ENCODE measurements at regions not wholly inside any gene's neighbourhood (a gene's known extent, or its start where the extent isn't known, plus 50 kb on each side); places are given as distances from the start of the nearest gene placed in this dataset.

DNA sequence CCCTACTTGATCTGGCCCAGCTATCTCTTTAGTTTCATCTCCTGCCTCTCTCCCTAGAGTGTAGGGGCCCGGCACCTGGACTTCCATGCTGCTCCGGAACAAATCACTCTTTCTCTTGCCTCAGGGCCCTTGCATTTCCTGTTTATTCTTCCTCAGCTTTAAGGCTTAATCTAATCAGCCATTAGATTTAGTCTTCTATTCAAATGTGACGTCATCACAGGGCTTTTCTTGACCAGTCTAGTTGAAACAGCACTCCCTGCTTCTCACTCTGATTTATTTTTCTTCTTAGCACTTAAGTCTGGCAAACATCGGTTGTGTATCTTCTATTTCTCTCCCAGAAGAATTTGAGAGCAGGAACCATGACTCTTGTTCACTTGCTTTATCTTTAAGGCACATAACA is 564.1 kb downstream of the EFNB2 start:
- Histone ChIP-seq H3F3A (ENCODE audit: insufficient read depth) (no peaks in the 10 kb centered on the region), H3K4me2 (ENCODE audit: unreplicated experiment) (no peak overlapping the region), H2AFZ (no peak overlapping the region), H3K4me1 (ENCODE audit: insufficient read depth) (no peaks in the 10 kb centered on the region), H3K9me3 (ENCODE audit: low read depth) (no peaks in the 10 kb centered on the region), H3K4me3 (no peak overlapping the region), H3K9ac (no peak overlapping the region), H3K27ac (no peak overlapping the region), H3K9me2 (ENCODE audit: insufficient read depth) (no peaks in the 10 kb centered on the region), H3K79me2 (ENCODE audit: insufficient read depth) (no peaks in the 10 kb centered on the region), H4K20me1 (ENCODE audit: insufficient read depth) (no peaks in the 10 kb centered on the region), H3K27me3 (replicated peaks; ENCODE audit: insufficient read depth) (0 out of 2 replicates have a peak, but pooled peaks cover 4% of the 10 kb centered on the region), H3K36me3 (ENCODE audit: low read depth) (no peaks in the 10 kb centered on the region)
- DNase-seq, result no peak
- in situ Hi-C loops (cut with MboI), result no loop called here
- TF ChIP-seq EZH2phosphoT487 (IDR thresholded peaks at IDR 0.05; ENCODE audit: insufficient read depth, low read depth) (no peak), EZH2 (IDR thresholded peaks at IDR 0.05; ENCODE audit: insufficient read depth, poor library complexity, severe bottlenecking) (no peak)
- WGBS, 2 experiments (ENCODE audit: low coverage in 1 of 2, low lambda C conversion rate in 2 of 2, missing lambda C conversion rate in 2 of 2), result 61 to 64% methylated on average over 4 of the region's 4 CpGs

- no peaks in the 10 kb centered on the region for H3F3A ChIP-seq (ENCODE audit: insufficient read depth)
- 20 to 21% methylated on average over 4 of the region's 4 CpGs for WGBS, 2 experiments (ENCODE audit: low coverage in 1 of 2, low lambda C conversion rate in 2 of 2, missing lambda C conversion rate in 2 of 2)
- no peaks in the 10 kb centered on the region for H3K9me3 ChIP-seq (ENCODE audit: low read depth)
- in situ Hi-C loops (cut with MboI), result no loop called here
- no peak overlapping the region for H3K4me2 ChIP-seq (ENCODE audit: unreplicated experiment)
- H3K27ac ChIP-seq, result no peak overlapping the region
- H3K79me2 ChIP-seq (ENCODE audit: insufficient read depth), result no peaks in the 10 kb centered on the region
- DNase-seq, result no peak
- no peaks in the 10 kb centered on the region for H3K36me3 ChIP-seq (ENCODE audit: low read depth)
- no peak overlapping the region for H3K4me3 ChIP-seq
- H4K20me1 ChIP-seq (ENCODE audit: insufficient read depth), result no peaks in the 10 kb centered on the region
- H3K27me3 ChIP-seq (replicated peaks; ENCODE audit: insufficient read depth), result 0 out of 2 replicates have a peak, but pooled peaks cover 4% of the 10 kb centered on the region
- H2AFZ ChIP-seq, result no peak overlapping the region
- H3K4me1 ChIP-seq (ENCODE audit: insufficient read depth), result no peaks in the 10 kb centered on the region
- no peak for TF ChIP-seq EZH2phosphoT487 (IDR thresholded peaks at IDR 0.05; ENCODE audit: insufficient read depth, low read depth)
- no peak for TF ChIP-seq EZH2 (IDR thresholded peaks at IDR 0.05; ENCODE audit: insufficient read depth, poor library complexity, severe bottlenecking)
- H3K9me2 ChIP-seq (ENCODE audit: insufficient read depth), result no peaks in the 10 kb centered on the region
- H3K9ac ChIP-seq, result no peak overlapping the region
Measured at GRCh38 chr13:105969761-105970160, 565.7 kb downstream of the EFNB2 start.

DNA sequence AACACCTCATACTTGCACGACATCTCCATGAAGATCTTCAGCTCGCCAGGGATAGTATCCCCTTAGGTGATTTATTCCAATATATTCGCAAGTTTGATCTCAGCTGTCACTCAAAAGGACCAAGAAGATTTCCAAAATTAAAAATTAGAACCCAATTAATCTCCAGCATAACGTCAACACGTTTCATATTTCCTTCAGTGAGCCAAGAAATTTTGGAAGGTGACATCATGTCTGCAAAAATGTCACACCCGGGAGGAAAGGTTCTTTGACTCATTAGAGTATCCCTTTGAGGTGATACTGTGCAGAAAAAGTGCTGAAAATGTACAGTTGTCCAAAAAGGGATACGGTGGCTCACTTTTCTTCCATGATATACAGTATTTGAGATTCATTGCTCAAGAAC is 569.6 kb downstream of the EFNB2 start:
- no peak for DNase-seq
- Histone ChIP-seq H3K9me3 (ENCODE audit: low read depth) (no peaks in the 10 kb centered on the region), H3K9me2 (ENCODE audit: insufficient read depth) (no peaks in the 10 kb centered on the region), H3F3A (ENCODE audit: insufficient read depth) (no peaks in the 10 kb centered on the region), H3K4me3 (no peak overlapping the region), H3K27ac (no peak overlapping the region), H3K4me1 (ENCODE audit: insufficient read depth) (no peaks in the 10 kb centered on the region), H3K4me2 (ENCODE audit: unreplicated experiment) (no peak overlapping the region), H3K36me3 (ENCODE audit: low read depth) (no peaks in the 10 kb centered on the region), H4K20me1 (ENCODE audit: insufficient read depth) (no peaks in the 10 kb centered on the region), H3K9ac (no peak overlapping the region), H3K27me3 (replicated peaks; ENCODE audit: insufficient read depth) (no peaks in the 10 kb centered on the region), H3K79me2 (ENCODE audit: insufficient read depth) (no peaks in the 10 kb centered on the region), H2AFZ (no peak overlapping the region)
- 23 to 24% methylated on average over 7 of the region's 7 CpGs for WGBS, 2 experiments (ENCODE audit: low coverage in 1 of 2, low lambda C conversion rate in 2 of 2, missing lambda C conversion rate in 2 of 2)
- in situ Hi-C loops (cut with MboI), result no loop called here
- no peak for TF ChIP-seq EZH2phosphoT487 (IDR thresholded peaks at IDR 0.05; ENCODE audit: insufficient read depth, low read depth)
- TF ChIP-seq EZH2 (IDR thresholded peaks at IDR 0.05; ENCODE audit: insufficient read depth, poor library complexity, severe bottlenecking), result no peak

GRCh38 chr13:105962080-105962479 is 573.4 kb downstream of the EFNB2 start:
- Histone ChIP-seq H3K27me3 (replicated peaks; ENCODE audit: insufficient read depth) (no peaks in the 10 kb centered on the region), H3K79me2 (ENCODE audit: insufficient read depth) (no peaks in the 10 kb centered on the region), H4K20me1 (ENCODE audit: insufficient read depth) (no peaks in the 10 kb centered on the region), H3F3A (ENCODE audit: insufficient read depth) (no peaks in the 10 kb centered on the region), H3K4me1 (ENCODE audit: insufficient read depth) (no peaks in the 10 kb centered on the region), H3K9me2 (ENCODE audit: insufficient read depth) (no peaks in the 10 kb centered on the region), H3K9me3 (ENCODE audit: low read depth) (no peaks in the 10 kb centered on the region), H3K27ac (no peak overlapping the region), H3K4me2 (ENCODE audit: unreplicated experiment) (no peak overlapping the region), H3K36me3 (ENCODE audit: low read depth) (no peaks in the 10 kb centered on the region), H3K4me3 (no peak overlapping the region), H2AFZ (no peak overlapping the region), H3K9ac (no peak overlapping the region)
- WGBS, 2 experiments (ENCODE audit: low coverage in 1 of 2, low lambda C conversion rate in 2 of 2, missing lambda C conversion rate in 2 of 2), result 53 to 55% methylated on average over 7 of the region's 7 CpGs
- TF ChIP-seq EZH2phosphoT487 (IDR thresholded peaks at IDR 0.05; ENCODE audit: insufficient read depth, low read depth) (no peak), EZH2 (IDR thresholded peaks at IDR 0.05; ENCODE audit: insufficient read depth, poor library complexity, severe bottlenecking) (no peak)
- in situ Hi-C loops (cut with MboI), result no loop called here
- DNase-seq, result no peak

GRCh38 chr13:105961438-105961837 is 574.0 kb downstream of the EFNB2 start:
- Histone ChIP-seq H3K36me3 (ENCODE audit: low read depth) (no peaks in the 10 kb centered on the region), H3K9ac (no peak overlapping the region), H3K4me2 (ENCODE audit: unreplicated experiment) (no peak overlapping the region), H3K27me3 (replicated peaks; ENCODE audit: insufficient read depth) (no peaks in the 10 kb centered on the region), H2AFZ (no peak overlapping the region), H3K9me3 (ENCODE audit: low read depth) (no peaks in the 10 kb centered on the region), H3K4me3 (no peak overlapping the region), H3K4me1 (ENCODE audit: insufficient read depth) (no peaks in the 10 kb centered on the region), H3F3A (ENCODE audit: insufficient read depth) (no peaks in the 10 kb centered on the region), H4K20me1 (ENCODE audit: insufficient read depth) (no peaks in the 10 kb centered on the region), H3K9me2 (ENCODE audit: insufficient read depth) (no peaks in the 10 kb centered on the region), H3K27ac (no peak overlapping the region), H3K79me2 (ENCODE audit: insufficient read depth) (no peaks in the 10 kb centered on the region)
- TF ChIP-seq EZH2 (IDR thresholded peaks at IDR 0.05; ENCODE audit: insufficient read depth, poor library complexity, severe bottlenecking) (no peak), EZH2phosphoT487 (IDR thresholded peaks at IDR 0.05; ENCODE audit: insufficient read depth, low read depth) (no peak)
- DNase-seq, result no peak
- in situ Hi-C loops (cut with MboI), result no loop called here
- WGBS, 2 experiments (ENCODE audit: low coverage in 1 of 2, low lambda C conversion rate in 2 of 2, missing lambda C conversion rate in 2 of 2), result 51 to 59% methylated on average over 5 of the region's 5 CpGs
